CD4-positive, alpha-beta T cell treated with Interleukin-15 for 4 hours (primary cell): ENCODE measurements at regions not wholly inside any gene's neighbourhood (a gene's known extent, or its start where the extent isn't known, plus 50 kb on each side); places are given as distances from the start of the nearest gene placed in this dataset.
A peak's percentile ranks its signal among the peaks of the same experiment; 100 is the strongest.

Source experiments
- DNase-seq: peaks from one replicate; pipeline ENCODE4 v3.0.0-alpha.2; 2020; ENCODE audit warnings: low spot score

- DNase-seq: no peak
Observed at GRCh38 chr2:64854773-64855237, 134.4 kb upstream of the SLC1A4 start.

DNA sequence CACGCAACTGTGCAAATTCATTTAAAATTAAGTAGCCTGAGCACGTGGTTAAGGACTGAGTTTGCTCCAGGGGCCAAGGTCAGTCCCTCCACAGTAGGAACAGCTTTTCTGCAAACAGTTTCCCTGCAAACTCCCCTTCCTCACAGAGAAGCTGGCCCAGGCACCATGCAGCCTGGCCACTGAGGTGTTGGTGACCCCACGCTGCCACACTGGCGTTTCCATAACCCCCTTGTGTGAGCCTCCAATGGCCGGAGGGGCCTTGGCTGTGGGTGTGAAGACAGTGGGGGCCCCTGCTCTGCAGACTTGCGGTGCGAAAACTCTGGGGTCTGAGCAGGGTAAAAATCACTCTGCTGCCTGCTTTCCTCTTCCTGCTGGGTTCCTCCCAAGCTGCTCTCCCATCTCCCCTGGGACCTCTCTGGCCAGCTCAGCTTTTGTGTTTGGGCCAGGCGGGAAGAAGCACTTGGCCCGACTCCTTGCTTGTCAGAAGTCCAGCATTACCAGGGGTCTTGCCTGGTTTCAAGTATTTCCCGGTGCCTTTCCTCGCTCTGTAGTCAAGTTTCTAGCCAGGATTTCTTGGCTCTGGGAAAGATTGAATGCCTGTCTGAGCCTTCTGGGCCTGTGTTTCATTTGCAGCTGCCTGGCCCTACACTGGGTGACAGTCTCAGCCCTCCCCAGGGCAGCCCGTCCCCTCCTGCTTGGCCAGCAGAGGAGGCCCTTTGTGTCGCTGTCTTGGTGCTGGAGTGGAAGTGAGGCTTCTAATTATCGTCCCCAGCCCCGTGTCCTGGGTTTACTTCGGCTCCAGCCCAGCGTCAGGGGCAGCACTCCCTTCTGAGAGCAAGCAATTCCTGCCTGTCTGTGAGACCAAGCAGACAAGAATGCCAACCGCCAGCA lies 131.4 kb upstream of the SLC1A4 start:
- DNase-seq: no peak

GRCh38 chr2:64858541-64859311 lies 130.5 kb upstream of the SLC1A4 start:
- no peak for DNase-seq

GRCh38 chr2:64859312-64860212 lies 129.6 kb upstream of the SLC1A4 start:
- no peak for DNase-seq

DNA sequence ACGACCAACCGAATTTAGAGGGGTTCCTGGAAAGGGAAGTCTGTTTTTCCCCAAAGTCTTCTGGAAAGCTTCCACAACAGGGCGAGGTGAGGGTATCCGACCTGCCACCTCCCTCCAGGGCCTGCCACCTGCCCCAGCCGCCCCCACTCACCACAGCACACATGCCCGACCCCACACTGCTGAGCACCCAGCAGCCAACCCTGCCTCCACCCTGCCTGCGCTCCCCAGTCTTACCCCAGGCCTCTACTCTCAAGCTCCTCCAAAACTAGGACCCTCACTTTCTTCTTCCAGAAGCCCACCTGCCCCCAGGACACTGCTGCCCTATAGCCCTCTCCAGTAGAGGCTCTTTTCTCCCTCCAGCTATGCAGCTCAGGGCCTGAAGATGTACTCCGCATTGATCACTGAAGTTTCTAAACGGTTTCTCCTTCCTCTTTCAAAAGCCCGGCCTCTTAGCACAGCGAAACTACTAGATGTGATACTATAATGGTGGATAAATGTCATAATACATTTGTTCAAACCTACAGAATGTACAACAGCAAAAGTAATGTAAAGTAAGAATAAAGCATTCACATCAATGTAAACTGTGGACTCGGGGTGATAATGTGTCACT lies 128.8 kb upstream of the SLC1A4 start:
- no peak for DNase-seq

GRCh38 chr2:64860936-64861335 lies 128.3 kb upstream of the SLC1A4 start:
- DNase-seq: no peak

DNA sequence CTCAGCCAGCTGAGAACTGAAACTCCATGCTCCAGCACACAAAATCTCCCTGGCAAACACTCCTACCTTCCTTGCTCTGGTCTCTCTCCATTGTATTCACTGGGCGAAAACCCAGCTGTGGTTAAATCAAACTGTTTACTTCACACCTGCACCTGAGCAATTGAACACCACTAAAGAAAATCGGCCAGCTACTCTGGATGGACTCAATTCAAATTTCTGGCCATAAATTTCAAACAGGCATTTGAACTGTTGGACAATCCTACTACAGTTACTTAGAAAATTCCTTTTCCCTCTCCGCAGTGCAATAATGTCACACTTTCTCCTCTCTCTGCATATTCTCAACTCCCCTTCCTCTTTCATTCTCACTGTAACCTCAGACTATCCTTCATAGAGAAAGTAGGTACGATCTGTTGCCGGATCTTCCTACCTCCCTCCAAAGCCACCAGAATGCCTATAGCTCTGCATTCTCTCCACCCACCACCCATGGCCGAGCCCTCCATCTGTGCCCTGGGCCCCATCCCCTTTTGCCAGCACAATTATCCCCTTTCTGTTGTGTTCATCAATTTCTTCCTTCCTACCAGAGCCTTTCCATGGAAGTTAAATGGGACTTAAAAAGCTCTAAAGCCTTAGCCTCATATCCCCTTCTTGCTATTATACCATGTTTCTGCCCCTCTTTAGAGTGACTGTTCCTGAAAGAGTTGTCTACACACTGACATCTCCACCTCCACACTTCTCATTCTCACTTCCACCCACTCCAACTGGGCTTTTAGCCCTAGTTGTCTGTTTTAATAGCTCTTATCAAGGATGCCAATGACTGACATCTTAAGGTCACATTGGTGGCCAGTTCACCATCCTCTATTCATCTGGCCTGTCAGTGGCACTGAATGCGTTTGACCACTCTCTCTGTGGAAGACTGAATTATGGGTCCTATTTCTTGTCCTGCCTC lies 127.5 kb upstream of the SLC1A4 start:
- no peak for DNase-seq

DNA sequence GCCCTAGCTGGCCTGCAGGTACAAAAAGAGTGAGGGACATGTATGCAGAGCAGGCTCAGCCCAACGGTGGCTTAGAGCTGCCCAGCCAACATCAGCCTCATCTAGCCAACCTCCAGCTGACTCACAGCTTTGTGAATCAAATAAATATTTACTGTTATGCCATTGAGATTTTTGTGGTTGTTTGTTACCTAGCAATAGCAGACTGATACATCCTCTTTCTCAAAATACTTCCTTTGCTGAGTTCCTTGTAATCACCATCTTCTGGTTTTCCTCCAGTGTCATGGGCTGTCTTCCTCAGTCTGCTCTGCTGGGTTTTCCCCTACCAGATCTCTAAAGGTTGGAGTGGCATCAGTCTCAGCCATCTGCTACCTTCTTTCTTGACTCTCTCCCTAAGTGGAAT lies 126.6 kb upstream of the SLC1A4 start:
- peak; percentile 31 for DNase-seq

- DNase-seq: no peak
Observed at GRCh38 chr2:64863097-64863820, 125.9 kb upstream of the SLC1A4 start.

- DNase-seq: peak; percentile 66
Observed at GRCh38 chr2:64865073-64865830, 123.9 kb upstream of the SLC1A4 start.

DNA sequence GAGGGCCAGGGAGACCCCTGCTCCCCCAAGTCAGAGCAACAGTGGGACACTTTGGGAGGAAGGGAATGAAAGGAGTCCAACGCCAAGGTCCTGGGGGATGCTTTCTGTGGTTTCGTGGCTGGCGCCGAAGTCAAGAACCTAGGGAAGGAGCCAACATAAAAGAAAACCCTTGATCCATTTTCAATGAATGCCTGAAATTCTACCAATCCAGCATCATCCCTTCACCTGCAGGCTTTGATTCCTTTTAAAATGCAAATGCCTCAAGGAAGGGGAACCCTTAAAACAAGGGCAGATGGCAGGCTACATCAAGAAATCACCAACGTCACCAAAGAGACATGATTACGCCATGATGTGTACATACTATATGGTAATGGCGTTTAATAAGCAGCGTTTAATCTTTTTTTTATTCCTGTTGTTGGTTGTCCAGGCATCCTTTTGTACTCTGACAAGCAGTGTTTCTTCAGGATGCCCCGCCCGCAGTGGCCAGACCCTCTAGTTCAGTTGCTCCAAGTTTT lies 123.3 kb upstream of the SLC1A4 start:
- no peak for DNase-seq

DNA sequence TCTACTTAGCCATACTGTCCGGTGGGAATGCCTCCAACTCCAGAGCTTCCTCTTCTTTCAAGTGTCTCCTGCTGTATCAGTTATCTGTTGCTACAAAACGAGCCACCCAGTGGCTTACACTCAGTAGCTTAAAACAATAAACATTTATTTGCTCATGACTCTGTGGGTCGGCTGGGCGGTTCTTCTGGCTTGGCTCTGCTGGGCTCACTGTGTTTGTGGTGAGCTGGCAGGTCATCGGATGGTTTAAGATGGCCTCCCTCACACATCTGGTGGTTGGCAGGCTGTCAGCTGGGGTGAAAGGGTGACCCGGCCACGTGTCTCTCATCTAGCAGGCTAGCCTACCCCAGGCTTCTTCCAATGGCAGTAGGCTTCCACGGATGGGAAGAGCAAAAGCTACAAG lies 122.4 kb upstream of the SLC1A4 start:
- DNase-seq: no peak

DNA sequence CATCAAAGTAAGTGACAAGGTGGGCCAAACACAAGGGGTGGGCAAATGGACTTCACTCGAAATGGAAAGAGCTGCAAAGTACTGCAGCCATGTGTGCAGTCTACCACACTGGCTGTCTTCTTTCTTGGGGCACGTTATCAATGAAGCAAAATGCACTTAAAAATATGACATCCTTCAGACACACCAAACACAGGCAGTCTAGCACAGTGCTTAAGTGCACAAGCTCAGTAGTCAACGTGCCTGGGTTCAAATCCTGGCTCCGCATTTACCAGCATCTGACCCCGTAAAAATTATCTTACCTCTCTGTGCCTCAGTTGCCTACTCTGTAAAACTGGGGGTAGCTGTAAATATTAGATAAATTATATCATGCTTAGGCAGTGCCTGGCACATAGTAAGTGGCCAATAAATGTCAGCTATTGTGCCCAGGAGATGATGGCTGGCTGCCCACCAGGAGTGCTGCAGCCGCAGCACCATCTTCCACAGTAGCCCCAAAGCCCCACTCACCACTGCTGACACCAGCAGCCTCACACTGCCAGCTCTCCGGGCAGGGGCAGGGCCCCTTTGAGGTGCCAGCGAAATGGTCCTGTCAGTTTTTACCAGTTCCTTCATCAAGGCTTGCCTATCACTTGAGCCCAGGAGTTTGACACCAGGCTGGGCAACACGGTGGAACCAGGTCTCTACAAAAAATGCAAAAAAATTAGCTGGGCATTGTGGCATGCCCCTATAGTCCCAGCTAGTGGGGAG lies 121.8 kb upstream of the SLC1A4 start:
- no peak for DNase-seq

DNA sequence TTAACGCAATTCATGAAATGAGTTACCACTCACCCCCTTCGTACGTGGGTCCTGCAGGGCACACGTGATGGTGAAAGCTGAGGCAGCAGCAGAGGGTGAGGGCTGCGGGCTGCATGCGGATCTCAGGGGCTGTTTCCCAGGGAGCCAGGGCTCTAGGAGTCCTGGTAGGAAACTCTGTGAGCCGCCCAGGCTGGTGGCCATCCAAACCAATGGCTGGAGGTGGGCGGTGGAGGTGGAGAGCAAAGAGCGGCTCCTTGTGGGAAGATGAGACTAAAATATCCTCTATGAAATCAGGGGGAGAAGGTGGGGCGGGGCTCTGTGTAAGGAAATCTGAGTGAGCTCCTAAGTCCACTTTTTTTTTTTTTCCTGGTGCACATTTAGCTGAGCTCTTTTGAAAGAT lies 120.1 kb upstream of the SLC1A4 start:
- no peak for DNase-seq

DNA sequence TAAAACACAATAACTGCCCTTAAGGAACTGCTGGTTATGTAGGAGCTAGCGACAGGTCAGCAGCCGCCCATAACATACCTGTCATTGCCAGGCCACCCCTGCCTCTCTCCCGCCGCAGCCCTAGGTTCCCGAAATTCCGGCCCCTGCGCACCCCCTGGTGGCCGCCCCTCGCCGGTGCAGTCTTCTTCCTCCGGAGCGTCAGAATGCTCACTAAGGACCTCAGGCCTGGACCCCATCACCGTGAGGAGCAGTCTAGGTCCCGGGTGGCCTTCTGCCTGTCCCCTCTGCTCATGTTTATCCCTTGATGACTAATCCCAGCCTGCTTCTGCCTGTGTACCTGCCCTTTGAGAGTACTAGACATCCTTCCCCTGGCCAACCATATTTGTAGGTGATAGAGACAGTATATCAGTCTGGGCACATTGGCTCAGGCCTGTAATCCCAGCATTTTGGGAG lies 115.7 kb upstream of the SLC1A4 start:
- DNase-seq: peak; percentile 77

DNA sequence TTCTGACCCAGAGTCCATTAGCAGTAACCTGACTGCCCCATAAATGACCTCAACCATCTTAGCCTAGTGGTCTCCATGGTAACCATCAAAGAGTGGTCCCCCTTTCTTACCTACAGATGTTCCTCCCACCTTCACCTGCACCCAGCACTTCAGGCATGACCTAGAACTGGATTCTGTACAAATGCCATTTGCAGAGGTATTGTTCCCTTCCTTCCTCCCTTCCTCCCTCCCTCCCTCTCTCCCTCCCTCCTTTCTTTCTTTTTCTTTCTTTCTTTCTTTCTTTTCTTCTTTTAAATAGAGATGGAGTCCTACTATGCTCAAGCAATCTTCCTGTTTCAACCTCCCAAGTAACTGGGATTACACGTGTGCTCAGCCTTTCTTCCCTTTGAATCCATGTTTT lies 114.6 kb upstream of the SLC1A4 start:
- no peak for DNase-seq

- no peak for DNase-seq
Observed at GRCh38 chr2:64875368-64875767, 113.8 kb upstream of the SLC1A4 start.

DNA sequence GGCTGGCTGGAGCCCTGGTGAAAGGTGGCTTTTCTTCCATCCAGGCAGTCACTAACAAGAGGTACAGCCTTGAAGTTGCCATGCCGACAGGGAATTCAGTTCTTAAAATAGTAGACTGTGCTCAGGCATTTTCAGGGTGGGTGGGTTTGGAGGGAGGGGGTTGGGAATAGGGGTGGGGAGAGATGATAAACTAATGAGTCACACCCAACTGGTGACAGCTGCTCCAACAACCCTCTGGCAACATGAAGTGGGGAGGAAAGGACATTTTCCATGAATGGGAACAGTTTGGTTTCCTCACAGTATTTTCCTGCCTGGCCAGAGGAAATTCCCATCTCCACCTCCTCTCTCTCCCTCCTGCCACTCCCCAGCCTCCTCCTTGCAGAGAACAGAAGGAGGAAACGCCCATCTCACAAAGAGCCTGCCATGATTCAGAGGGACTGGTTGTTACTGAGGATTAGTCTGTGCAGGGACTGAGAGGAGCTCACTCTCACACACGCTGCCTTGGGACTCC lies 113.0 kb upstream of the SLC1A4 start:
- DNase-seq: no peak
